MM.1S (cell line): ENCODE measurements at regions not wholly inside any gene's neighbourhood (a gene's known extent, or its start where the extent isn't known, plus 50 kb on each side); places are given as distances from the start of the nearest gene placed in this dataset.

ENCODE experiments used
- EZH2phosphoT487 ChIP-seq: fragments of 300-600 bp; sonication (generic); IDR thresholded peaks from 2 replicates; pipeline ENCODE4 v1.6.1; 2018; ENCODE audit warnings: antibody characterized with exemption, low read length
- TF ChIP-seq, protein P1 (sequence below): fragments of 300-600 bp; sonication (generic); IDR thresholded peaks from 2 replicates; pipeline ENCODE4 v1.5.1; 2016; ENCODE audit warnings: antibody characterized with exemption, low read length, mixed read lengths

DNA sequence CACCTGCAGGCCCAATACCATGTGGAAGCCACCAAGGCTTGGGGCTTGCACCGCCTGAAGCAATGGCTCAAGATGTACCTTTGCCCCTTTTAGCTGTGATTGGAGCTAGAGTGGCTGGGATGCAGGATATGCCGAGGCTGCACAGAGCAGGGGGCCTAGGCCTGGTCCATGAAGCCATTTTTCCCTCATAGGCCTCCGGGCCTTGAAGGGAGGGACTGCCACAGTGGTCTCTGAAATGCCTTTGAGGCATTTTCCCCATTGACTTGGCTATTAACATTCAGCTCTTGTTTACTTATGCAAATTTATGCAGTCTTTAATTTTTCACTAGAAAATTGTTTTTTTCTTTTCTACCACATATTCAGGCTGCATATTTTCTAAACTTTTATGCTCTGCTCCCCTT lies 203.2 kb upstream of the HHIP start:
- TF ChIP-seq, protein P1, sequence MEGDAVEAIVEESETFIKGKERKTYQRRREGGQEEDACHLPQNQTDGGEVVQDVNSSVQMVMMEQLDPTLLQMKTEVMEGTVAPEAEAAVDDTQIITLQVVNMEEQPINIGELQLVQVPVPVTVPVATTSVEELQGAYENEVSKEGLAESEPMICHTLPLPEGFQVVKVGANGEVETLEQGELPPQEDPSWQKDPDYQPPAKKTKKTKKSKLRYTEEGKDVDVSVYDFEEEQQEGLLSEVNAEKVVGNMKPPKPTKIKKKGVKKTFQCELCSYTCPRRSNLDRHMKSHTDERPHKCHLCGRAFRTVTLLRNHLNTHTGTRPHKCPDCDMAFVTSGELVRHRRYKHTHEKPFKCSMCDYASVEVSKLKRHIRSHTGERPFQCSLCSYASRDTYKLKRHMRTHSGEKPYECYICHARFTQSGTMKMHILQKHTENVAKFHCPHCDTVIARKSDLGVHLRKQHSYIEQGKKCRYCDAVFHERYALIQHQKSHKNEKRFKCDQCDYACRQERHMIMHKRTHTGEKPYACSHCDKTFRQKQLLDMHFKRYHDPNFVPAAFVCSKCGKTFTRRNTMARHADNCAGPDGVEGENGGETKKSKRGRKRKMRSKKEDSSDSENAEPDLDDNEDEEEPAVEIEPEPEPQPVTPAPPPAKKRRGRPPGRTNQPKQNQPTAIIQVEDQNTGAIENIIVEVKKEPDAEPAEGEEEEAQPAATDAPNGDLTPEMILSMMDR = no peak
- no peak for TF ChIP-seq EZH2phosphoT487
